Lower leg skin (tissue), 3 donors: ENCODE measurements at regions not wholly inside any gene's neighbourhood (a gene's known extent, or its start where the extent isn't known, plus 50 kb on each side); places are given as distances from the start of the nearest gene placed in this dataset.

Source experiments
- POLR2A ChIP-seq, 2 donors: fragments of 450-650 bp; IDR thresholded peaks; one replicate each; pipeline ENCODE4 v1.6.1; 2016 to 2017; ENCODE audit warnings: antibody characterized with exemption in 2 of 2, mild to moderate bottlenecking in 1 of 2, moderate library complexity in 1 of 2
- TF ChIP-seq, protein P1 (sequence below), 3 donors: fragments of 450-650 bp; IDR thresholded peaks; one replicate each; pipeline ENCODE4 v1.5.1; 2016; ENCODE audit warnings: antibody characterized with exemption in 3 of 3, mild to moderate bottlenecking in 3 of 3, moderate library complexity in 2 of 3

DNA sequence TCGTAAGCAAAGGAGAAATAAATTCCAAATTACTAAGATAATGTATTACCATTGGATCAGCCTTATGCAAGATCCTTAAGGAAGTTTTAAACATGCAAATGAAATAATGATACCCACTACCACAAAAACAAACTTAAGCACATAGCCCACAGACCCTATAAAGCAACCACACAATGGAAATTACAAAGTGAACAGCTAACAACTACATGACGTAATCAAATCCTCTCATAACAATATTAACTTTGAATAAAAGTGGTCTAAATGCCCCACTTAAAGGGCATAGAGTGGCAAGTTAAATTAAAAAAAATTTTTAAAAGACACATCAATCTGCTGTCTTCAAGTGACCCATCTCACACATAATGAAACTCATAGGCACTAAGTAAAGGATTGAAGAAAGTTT lies 397.3 kb upstream of the SEMA3A start:
- TF ChIP-seq, protein P1, sequence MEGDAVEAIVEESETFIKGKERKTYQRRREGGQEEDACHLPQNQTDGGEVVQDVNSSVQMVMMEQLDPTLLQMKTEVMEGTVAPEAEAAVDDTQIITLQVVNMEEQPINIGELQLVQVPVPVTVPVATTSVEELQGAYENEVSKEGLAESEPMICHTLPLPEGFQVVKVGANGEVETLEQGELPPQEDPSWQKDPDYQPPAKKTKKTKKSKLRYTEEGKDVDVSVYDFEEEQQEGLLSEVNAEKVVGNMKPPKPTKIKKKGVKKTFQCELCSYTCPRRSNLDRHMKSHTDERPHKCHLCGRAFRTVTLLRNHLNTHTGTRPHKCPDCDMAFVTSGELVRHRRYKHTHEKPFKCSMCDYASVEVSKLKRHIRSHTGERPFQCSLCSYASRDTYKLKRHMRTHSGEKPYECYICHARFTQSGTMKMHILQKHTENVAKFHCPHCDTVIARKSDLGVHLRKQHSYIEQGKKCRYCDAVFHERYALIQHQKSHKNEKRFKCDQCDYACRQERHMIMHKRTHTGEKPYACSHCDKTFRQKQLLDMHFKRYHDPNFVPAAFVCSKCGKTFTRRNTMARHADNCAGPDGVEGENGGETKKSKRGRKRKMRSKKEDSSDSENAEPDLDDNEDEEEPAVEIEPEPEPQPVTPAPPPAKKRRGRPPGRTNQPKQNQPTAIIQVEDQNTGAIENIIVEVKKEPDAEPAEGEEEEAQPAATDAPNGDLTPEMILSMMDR (IDR thresholded peaks at IDR 0.05): no peak
- TF ChIP-seq POLR2A (IDR thresholded peaks at IDR 0.05): no peak
